Limb (tissue), 2 donors: ENCODE measurements at regions not wholly inside any gene's neighbourhood (a gene's known extent, or its start where the extent isn't known, plus 50 kb on each side); places are given as distances from the start of the nearest gene placed in this dataset.

Experiments
- DNase-seq, 2 donors: peaks; one replicate each; pipeline ENCODE4 v3.0.0-alpha.2; 2016; ENCODE audit errors: extremely low spot score in 2 of 2

- no peak for DNase-seq
Observed at GRCh38 chr12:131356485-131357184, 354.3 kb upstream of the SFSWAP start.

DNA sequence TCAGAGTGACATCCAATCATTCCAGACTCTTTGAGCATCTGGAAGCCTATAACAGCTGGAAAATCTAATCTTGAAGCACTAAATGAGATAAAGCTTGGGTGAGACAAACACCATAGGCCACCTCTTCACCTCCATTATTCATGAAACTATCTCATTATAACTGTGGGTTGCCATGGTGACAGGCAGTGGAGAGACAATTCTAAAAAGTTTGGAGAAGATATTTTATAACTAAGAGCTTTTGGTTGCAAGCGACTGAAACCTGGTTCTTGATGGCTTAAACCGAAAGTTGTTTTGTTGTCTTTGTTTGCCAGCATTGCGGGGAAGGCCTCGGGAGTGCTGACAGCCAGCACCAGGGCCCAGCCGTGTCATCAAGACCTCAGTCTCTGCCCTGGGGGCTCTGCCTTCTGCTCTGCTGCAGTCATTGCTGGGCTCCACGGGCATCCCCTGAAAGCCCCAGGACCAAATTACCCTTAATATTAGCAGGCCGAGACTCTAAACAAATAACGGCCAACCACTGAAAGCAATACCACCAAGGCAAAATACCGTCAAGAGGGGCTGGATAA, 353.6 kb upstream of the SFSWAP start:
- no peak for DNase-seq

- DNase-seq, result no peak
Observed at GRCh38 chr12:131357920-131358319, 353.0 kb upstream of the SFSWAP start.

DNA sequence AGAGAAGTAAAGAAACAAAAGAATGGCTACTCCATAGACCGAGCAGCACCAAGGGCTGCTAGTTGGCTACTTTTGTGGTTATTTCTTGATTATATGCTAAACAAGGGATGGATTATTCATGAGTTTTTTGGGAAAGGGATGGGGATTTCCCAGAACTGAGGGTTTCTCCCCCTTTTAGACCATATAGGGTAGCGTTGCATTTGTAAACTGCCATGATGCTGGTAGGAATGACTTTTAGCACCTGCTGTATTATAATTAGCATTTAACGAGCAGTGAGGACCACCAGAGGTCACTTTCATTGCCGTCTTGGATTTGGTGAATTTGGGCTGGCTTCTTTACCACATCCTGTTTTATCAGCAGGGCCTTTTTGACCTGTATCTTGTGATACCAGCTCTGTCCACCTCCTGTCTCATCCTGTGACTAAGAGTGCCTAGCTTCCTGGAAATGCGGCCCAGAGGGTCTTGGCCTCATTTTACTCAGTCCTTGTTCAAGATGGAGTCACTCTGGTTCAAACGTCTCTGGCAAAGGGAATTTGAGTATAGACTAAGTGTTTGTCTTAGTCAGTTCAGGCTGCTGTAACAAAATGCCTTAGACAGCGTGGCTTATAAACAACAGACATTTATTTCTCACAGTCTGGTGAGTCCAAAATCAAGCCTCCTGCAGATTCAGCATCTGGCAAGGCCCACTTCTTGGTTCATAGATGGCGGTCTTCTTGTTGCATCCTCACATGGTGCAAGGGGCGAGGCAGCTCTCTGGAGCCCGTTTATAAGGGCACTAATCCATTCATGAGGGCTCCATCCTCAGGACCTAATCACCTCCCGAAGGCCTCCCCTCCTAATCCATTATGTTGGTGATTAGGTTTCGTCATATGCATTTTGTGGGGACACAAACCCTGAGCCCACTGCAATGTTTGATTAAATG, 348.3 kb upstream of the SFSWAP start:
- no peak for DNase-seq

DNA sequence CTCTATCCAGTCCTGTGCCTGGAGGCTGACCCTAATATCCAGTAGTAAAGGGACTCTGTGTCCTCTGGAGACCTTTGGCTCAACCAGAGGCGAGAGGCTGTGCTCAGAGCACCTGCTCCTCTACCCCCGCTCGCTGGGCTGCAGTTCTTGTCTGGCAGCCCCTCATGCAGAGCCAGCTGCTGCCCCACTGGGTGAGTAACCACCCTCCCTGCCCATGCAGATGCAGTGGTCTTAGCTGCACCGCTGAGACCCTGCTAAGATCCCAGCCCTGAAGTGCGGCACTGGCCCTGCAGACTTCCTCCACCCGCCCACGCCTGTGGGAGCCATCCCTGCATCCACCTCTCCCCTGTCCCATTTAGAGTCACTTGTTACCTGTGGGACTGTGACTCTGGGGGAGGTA, 347.5 kb upstream of the SFSWAP start:
- DNase-seq, result no peak

DNA sequence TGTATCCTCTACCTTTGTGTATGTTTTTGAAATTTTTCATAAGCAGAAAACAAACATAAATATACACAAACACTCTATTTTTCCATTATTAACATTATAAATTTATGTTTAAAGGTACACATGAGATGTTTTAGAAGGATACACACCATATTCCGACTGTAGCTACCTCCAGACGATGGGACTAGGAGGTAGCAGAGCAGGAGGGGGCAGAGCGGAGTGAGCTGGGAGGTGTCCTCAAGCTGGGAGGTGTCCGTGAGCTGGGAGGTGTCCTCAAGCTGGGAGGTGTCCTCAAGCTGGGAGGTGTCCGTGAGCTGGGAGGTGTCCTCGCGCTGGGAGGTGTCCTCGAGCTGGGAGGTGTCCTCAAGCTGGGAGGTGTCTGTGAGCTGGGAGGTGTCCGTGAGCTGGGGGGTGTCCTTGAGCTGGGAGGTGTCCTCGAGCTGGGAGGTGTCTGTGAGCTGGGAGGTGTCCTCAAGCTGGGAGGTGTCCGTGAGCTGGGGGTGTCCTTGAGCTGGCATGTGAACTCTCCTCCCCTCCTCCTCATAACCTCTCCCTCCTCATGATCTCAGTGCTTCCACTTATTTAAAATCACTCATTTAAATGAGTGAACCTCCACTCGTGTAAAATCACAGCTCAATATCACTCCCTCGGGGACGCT, 346.9 kb upstream of the SFSWAP start:
- no peak for DNase-seq

DNA sequence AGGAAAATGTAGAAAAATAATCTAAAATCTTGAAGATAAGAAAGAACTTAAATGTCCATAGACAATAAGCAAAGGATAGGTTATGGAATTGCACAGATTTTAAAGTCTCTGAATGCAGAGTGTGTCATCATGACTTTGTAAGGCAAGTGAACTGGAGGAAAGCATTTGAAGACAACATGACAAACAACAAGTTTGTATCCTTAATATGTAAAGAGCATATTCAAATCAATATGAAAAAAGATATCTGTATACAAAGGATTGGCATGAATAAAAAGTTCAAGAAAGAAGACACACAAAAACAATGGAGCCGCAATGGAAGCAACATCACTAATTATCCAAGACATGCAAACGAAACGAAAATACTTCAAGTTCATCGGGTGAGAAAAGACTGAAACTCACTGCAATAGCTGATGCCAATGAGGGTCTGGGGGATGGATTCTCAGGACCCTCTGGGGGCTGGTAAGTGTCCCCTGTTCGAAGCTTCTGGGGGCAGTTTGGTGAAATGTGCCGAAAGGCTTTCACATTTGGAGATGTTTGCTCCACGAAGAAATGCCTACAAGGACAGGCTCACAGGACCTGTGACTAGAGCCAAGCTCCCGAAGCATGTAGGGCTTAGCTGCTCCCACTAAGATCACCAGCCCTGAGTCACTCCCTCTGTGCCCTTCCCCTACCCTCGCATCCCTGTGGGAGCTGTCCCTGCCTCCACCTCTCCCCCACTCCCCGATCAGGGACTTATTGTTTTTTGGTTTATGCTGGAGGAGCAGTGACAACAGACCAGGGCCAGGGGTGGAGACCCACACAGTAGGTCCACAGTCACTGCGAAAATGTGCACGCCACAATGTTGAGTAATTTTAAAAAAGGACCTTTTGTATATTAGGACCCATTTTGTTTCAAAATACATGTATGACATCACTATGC, 345.7 kb upstream of the SFSWAP start:
- DNase-seq, result no peak

- DNase-seq, result no peak
Observed at GRCh38 chr12:131365821-131366260, 345.0 kb upstream of the SFSWAP start.

GRCh38 chr12:131366261-131366871, 344.5 kb upstream of the SFSWAP start:
- peak in 1 of 2 donors; percentile 28 for DNase-seq

DNA sequence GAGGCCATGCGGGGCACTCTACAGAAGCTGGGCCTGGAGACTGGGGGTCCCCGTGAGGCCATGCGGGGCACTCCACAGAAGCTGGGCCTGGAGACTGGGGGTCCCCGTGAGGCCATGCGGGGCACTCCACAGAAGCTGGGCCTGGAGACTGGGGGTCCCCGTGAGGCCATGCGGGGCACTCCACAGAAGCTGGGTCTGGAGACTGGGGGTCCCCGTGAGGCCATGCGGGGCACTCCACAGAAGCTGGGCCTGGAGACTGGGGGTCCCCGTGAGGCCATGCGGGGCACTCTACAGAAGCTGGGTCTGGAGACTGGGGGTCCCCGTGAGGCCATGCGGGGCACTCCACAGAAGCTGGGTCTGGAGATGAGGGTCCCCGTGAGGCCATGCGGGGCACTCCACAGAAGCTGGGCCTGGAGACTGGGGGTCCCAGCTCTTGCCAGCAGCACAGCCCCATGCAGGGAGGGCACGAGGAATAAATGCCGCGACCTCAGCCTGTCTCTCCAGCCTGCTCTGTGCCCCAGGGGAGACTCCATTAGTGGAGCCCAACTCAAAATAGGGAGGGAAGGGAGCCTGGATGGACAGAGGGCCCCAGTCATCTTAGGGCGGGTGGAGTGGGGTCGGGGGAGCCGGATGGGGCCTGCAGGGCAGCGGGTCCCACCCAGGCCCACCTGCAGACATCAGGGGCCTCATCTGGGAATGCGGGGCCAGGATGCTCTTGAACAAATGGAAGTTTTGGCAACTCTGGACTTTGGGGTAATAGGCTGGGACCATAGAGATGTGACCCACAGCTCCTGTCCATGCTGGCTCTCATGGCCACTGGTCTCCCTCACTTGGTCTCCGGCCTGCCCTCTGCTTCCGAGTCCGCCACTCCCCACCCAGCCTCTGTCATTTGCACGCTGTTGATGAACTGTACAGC, 343.6 kb upstream of the SFSWAP start:
- DNase-seq, result peak in 1 of 2 donors; percentile 10

GRCh38 chr12:131367983-131368667, 342.8 kb upstream of the SFSWAP start:
- peak in 1 of 2 donors; percentile 17 for DNase-seq

DNA sequence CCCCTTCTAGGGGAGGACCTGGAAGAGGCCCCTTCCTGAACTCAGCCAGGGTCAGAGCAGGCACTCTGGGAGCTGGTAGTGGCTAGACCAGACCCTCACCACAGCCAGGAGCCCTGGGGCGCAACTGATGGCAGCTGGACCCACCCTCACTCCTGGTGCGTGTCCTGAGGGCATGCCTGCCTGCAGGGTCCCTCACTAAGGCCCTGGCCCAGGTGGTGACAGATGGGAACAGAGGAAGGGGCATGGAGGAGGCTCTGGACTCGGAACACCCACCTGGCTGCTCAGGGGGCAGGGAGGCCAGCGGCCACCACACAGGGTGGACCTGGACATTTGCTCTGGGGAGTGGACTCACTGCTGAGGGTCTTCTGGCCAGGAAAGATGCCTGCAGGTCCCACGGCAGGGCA, 342.2 kb upstream of the SFSWAP start:
- peak in 1 of 2 donors; percentile 14 for DNase-seq

DNA sequence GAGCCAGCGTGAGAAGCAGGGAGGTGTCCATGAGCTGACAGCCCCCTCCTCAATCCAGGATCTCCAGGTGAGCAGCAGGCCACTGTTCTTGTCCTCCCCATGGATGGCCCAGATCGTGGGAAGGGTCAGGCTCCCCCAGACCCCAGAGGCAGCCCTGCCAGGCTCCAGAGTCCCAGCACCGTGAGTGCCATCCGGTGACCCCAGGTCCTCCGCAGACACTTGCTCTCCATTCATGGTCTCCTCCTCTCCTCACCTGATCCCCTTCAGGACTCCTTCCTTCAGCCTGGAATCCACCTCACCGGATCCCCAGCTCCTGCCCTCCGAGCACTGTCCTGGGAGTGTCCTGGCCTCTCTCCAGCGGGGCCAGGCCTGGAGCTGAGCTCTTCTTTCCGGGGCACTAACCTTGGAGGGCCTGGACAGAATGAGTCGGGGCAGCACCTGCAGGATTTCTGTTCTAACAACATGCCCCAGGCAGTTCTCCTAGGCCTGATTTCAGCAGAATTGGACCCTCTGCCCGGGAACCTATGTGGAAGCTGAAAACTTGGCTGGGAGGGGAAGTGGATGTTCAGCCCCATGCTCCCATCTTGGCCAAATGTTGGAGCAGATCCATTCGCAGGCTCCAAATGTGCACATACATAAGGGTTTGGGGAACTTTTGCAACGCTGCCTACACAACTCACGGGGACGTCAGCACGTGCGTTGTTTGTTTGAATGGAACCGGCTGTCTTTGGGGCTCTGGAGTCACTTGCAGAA, 341.6 kb upstream of the SFSWAP start:
- peak in 1 of 2 donors; percentile 22 for DNase-seq

GRCh38 chr12:131370321-131370720, 340.6 kb upstream of the SFSWAP start:
- peak in 1 of 2 donors; percentile 12 for DNase-seq

DNA sequence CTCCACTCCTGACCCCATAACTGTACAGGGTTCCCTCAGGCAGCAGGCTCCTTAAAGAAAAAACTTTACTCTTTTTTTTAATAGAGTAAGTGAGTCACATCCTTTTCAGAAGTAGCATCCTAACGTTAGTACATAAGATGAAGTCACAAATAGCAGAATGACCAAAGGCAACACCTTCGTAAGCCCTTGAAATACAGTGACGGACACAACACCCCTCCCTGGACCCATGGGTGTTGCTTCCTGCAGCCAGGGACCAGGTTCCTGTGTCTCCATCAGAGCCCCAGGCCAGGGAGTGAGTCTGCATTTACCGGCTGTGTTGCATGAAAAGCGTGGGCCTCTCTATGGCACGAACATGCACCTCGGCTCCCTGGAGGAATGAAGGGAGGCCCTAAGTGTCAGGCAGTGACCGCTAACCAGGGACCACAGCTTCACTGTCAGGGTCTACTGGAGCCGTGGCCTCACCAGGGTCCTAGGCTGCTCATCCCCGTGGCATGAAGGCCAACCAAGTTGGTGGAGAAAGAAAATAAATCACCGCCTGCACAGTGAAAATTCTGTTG, 340.0 kb upstream of the SFSWAP start:
- peak in 1 of 2 donors; percentile 15 for DNase-seq

GRCh38 chr12:131371401-131372170, 339.3 kb upstream of the SFSWAP start:
- DNase-seq, result peak in 1 of 2 donors; percentile 9

DNA sequence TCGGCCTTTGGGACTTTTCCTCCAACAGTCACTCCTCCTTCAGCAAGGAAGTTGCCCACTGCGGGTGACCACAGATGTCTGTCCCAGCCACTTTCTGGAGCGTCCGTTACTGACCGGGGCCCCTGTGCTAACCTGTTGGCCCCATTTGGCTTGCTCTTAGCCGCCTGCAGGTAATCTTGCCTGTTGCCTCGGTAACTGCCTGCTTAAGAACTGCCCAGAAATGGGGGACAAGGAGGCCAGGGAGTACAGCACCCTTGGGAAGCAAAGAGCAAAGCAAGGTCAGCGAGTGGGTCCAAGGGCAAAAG, 338.8 kb upstream of the SFSWAP start:
- no peak for DNase-seq
